ENCODE measurements at regions not wholly inside any gene's neighbourhood (a gene's known extent, or its start where the extent isn't known, plus 50 kb on each side); places are given as distances from the start of the nearest gene placed in this dataset.

GRCh38 chr1:194150242-194150641 is 963.8 kb upstream of the B3GALT2 start:
- Mint-ChIP-seq H3K4me1 (no peaks in the 10 kb centered on the region), H3K4me3 (no peak overlapping the region), H3K36me3 (no peaks in the 10 kb centered on the region), H3K9me3 (no peaks in the 10 kb centered on the region), H3K27me3 (ENCODE audit: insufficient read depth, low read depth) (no peaks in the 10 kb centered on the region), H3K27ac (no peak overlapping the region)
- no peak for DNase-seq (ENCODE audit: low spot score)
- Histone ChIP-seq H3K4me2 (no peak overlapping the region), H3K79me2 (ENCODE audit: low read depth) (no peaks in the 10 kb centered on the region), H2AFZ (replicated peaks) (no peak overlapping the region), H3K4me3 (no peak overlapping the region), H3F3A (ENCODE audit: low read depth) (no peaks in the 10 kb centered on the region), H3K4me1 (no peaks in the 10 kb centered on the region), H3K36me3 (no peaks in the 10 kb centered on the region), H3K27me3 (no peaks in the 10 kb centered on the region), H4K20me1 (ENCODE audit: low read depth) (no peaks in the 10 kb centered on the region), H3K27ac (no peak overlapping the region), H3K9me3 (ENCODE audit: low read depth) (no peaks in the 10 kb centered on the region), H3K9ac (no peak overlapping the region)
- TF ChIP-seq CTCF (IDR thresholded peaks at IDR 0.05): no peak
- no peak for TF ChIP-seq EZH2phosphoT487 (IDR thresholded peaks at IDR 0.05)
- no peak for TF ChIP-seq EZH2 (IDR thresholded peaks at IDR 0.05)

GRCh38 chr1:194133152-194133551 is 946.7 kb upstream of the B3GALT2 start:
- no peaks in the 10 kb centered on the region for H3K4me1 ChIP-seq
- Mint-ChIP-seq H3K9me3 (no peaks in the 10 kb centered on the region), H3K4me1 (no peaks in the 10 kb centered on the region)

GRCh38 chr1:194118086-194118485 is 931.7 kb upstream of the B3GALT2 start:
- no peaks in the 10 kb centered on the region for H3K36me3 ChIP-seq
- H3K9me3 ChIP-seq (ENCODE audit: low read depth): no peaks in the 10 kb centered on the region
- no peaks in the 10 kb centered on the region for H3K9me3 Mint-ChIP-seq
- H3K27me3 Mint-ChIP-seq (ENCODE audit: insufficient read depth, low read depth): peaks cover 2% of the 10 kb centered on the region
- H3K27me3 ChIP-seq: no peaks in the 10 kb centered on the region
- H3K4me1 ChIP-seq: no peaks in the 10 kb centered on the region
- H3K4me3 Mint-ChIP-seq: no peak overlapping the region
- DNase-seq (ENCODE audit: low spot score): no peak
- H3K4me2 ChIP-seq: no peak overlapping the region
- H3K36me3 Mint-ChIP-seq: no peaks in the 10 kb centered on the region
- no peak overlapping the region for H3K9ac ChIP-seq
- TF ChIP-seq CTCF (IDR thresholded peaks at IDR 0.05) (no peak), EZH2phosphoT487 (IDR thresholded peaks at IDR 0.05) (no peak), EZH2 (IDR thresholded peaks at IDR 0.05) (no peak)
- H2AFZ ChIP-seq (replicated peaks): no peak overlapping the region
- H3K27ac ChIP-seq: no peak overlapping the region
- no peaks in the 10 kb centered on the region for H3K4me1 Mint-ChIP-seq
- no peak overlapping the region for H3K27ac Mint-ChIP-seq
- H4K20me1 ChIP-seq (ENCODE audit: low read depth): no peaks in the 10 kb centered on the region
- H3K79me2 ChIP-seq (ENCODE audit: low read depth): no peaks in the 10 kb centered on the region
- H3F3A ChIP-seq (ENCODE audit: low read depth): no peaks in the 10 kb centered on the region
- H3K4me3 ChIP-seq: no peak overlapping the region

More at GRCh38 chr1:194133152-194133551, 946.7 kb upstream of the B3GALT2 start:
- Mint-ChIP-seq H3K36me3 (no peaks in the 10 kb centered on the region), H3K4me3 (no peak overlapping the region), H3K27ac (no peak overlapping the region), H3K27me3 (ENCODE audit: insufficient read depth, low read depth) (no peaks in the 10 kb centered on the region)
- no peaks in the 10 kb centered on the region for H3K36me3 ChIP-seq
- no peaks in the 10 kb centered on the region for H3K79me2 ChIP-seq (ENCODE audit: low read depth)
- no peak overlapping the region for H3K9ac ChIP-seq
- H2AFZ ChIP-seq (replicated peaks): no peak overlapping the region
- H3K27ac ChIP-seq: no peak overlapping the region
- no peak for DNase-seq (ENCODE audit: low spot score)
- no peaks in the 10 kb centered on the region for H3K27me3 ChIP-seq
- no peaks in the 10 kb centered on the region for H3K9me3 ChIP-seq (ENCODE audit: low read depth)
- no peak overlapping the region for H3K4me2 ChIP-seq
- H3K4me3 ChIP-seq: no peak overlapping the region
- H3F3A ChIP-seq (ENCODE audit: low read depth): no peaks in the 10 kb centered on the region
- TF ChIP-seq EZH2phosphoT487 (IDR thresholded peaks at IDR 0.05) (no peak), CTCF (IDR thresholded peaks at IDR 0.05) (no peak), EZH2 (IDR thresholded peaks at IDR 0.05) (no peak)
- H4K20me1 ChIP-seq (ENCODE audit: low read depth): no peaks in the 10 kb centered on the region

All from neural progenitor cell (in vitro differentiated cells).